GM12878 (cell line): ENCODE measurements at regions not wholly inside any gene's neighbourhood (a gene's known extent, or its start where the extent isn't known, plus 50 kb on each side); places are given as distances from the start of the nearest gene placed in this dataset.

ENCODE experiments used
- ATAC-seq: fragments of 200-7000 bp; cut with Tn5 transposase; 3 replicates; pipeline ENCODE4 v1.9.1; 2020; ENCODE audit warnings: mild to moderate bottlenecking, moderate library complexity
- BruUV-seq: library from RNA; stranded (reverse); fragments of 400-500 nt; replicated peaks from 2 replicates; lab custom pipeline; 2021; lab: Mats Ljungman, UMichigan
- CTCF ChIA-PET: fragments of 300-600 bp; sonication (Branson Sonifier 250); formaldehyde crosslinking; extraction: SDS; loops from one replicate; lab custom pipeline; 2021; ENCODE audit warnings: inconsistent platforms; lab: Yijun Ruan, JAX
- POLR2A ChIA-PET: fragments of 350-600 bp; formaldehyde crosslinking; extraction: SDS; loops from one replicate; lab custom pipeline; 2021; ENCODE audit warnings: inconsistent platforms; lab: Charles Lee
- RAD21 ChIA-PET: fragments of 300-600 bp; sonication (Branson Sonifier 250); formaldehyde crosslinking; loops from one replicate; lab custom pipeline; 2023; ENCODE audit warnings: antibody characterized with exemption; ENCODE audit not compliant: unreplicated experiment; lab: Charles Lee
- SMC1A ChIA-PET: fragments of 300-600 bp; sonication (Branson Sonifier 250); formaldehyde crosslinking; loops from one replicate; lab custom pipeline; 2023; ENCODE audit not compliant: unreplicated experiment, uncharacterized antibody; lab: Charles Lee
- DNase-seq: peaks from one replicate; pipeline ENCODE4 v3.0.0-alpha.2; 2011; ENCODE audit warnings: low read depth, low spot score
- FAIRE-seq: peaks from 3 replicates; lab custom pipeline; 2011; peaks lifted over from hg19 to GRCh38; lab: Jason Lieb, UNC
- H2AFZ ChIP-seq: 2 replicates; pipeline ENCODE4 v1.6.0; 2011; ENCODE audit warnings: low read depth, low read length, control low read depth; ENCODE audit not compliant: control insufficient read depth
- H3K27ac ChIP-seq: 2 replicates; pipeline ENCODE4 v1.5.1; 2011; ENCODE audit warnings: control low read depth; ENCODE audit not compliant: control insufficient read depth, insufficient read depth
- H3K27me3 ChIP-seq, 2 experiments: replicated peaks in 1 of 2; 2 replicates each; pipeline versions ENCODE4 v1.6.0 to v1.6.1; 2011; ENCODE audit warnings: low read length in 1 of 2; ENCODE audit not compliant: control insufficient read depth in 2 of 2, insufficient read depth in 2 of 2
- H3K36me3 ChIP-seq, 2 experiments: 2 replicates each; pipeline ENCODE4 v1.5.1; 2011; ENCODE audit warnings: low read length in 1 of 2; ENCODE audit not compliant: control insufficient read depth in 2 of 2, insufficient read depth in 2 of 2
- H3K4me1 ChIP-seq: 2 replicates; pipeline ENCODE4 v1.6.1; 2011; ENCODE audit warnings: mild to moderate bottlenecking, low read length, moderate library complexity, mixed read lengths; ENCODE audit not compliant: control insufficient read depth, insufficient read depth
- H3K4me2 ChIP-seq: 2 replicates; pipeline ENCODE4 v1.6.0; 2011; ENCODE audit warnings: control low read depth; ENCODE audit not compliant: control insufficient read depth, insufficient read depth
- H3K4me3 ChIP-seq: fragments of 200-600 bp; sonication (generic); 2 replicates; pipeline ENCODE4 v1.5.1; 2016
- H3K79me2 ChIP-seq: 2 replicates; pipeline ENCODE4 v1.6.0; 2011; ENCODE audit warnings: low read length; ENCODE audit not compliant: control insufficient read depth, insufficient read depth
- H3K9ac ChIP-seq: 2 replicates; pipeline ENCODE4 v1.8.0; 2011; ENCODE audit warnings: low read length, control low read depth, mixed read lengths; ENCODE audit not compliant: control insufficient read depth, insufficient read depth
- H3K9me3 ChIP-seq: replicated peaks from 3 replicates; pipeline ENCODE4 v1.5.1; 2011; ENCODE audit warnings: mild to moderate bottlenecking, low read length; ENCODE audit not compliant: control insufficient read depth, insufficient read depth
- H4K20me1 ChIP-seq: 2 replicates; pipeline ENCODE4 v1.6.0; 2011; ENCODE audit not compliant: control insufficient read depth, insufficient read depth
- BACH1 ChIP-seq: fragments of 450-650 bp; IDR thresholded peaks from 2 replicates; pipeline ENCODE4 v1.6.1; 2017; ENCODE audit warnings: mild to moderate bottlenecking, borderline replicate concordance
- BCL11A ChIP-seq: IDR thresholded peaks from 2 replicates; pipeline ENCODE4 v1.6.1; 2011; ENCODE audit warnings: low read depth, low read length
- CEBPB ChIP-seq, 2 experiments: fragments of 150-350 bp in 1 of 2; IDR thresholded peaks; 2 replicates each; pipeline ENCODE4 v1.6.1; 2012 to 2014; ENCODE audit warnings: low read depth in 2 of 2, low read length in 2 of 2, borderline replicate concordance in 1 of 2, inconsistent platforms in 1 of 2
- MTA3 ChIP-seq: IDR thresholded peaks from 2 replicates; pipeline ENCODE4 v1.6.1; 2012; ENCODE audit warnings: low read length, inconsistent platforms, borderline replicate concordance
- MYB ChIP-seq: fragments of 150-350 bp; IDR thresholded peaks from 2 replicates; pipeline ENCODE4 v1.6.1; 2014; ENCODE audit warnings: mild to moderate bottlenecking, low read depth, low read length, borderline replicate concordance
- NR2F1 ChIP-seq: fragments of 450-650 bp; conservative IDR thresholded peaks from 2 replicates; pipeline ENCODE4 v1.6.1; 2017; ENCODE audit warnings: mild to moderate bottlenecking
- PAX8 ChIP-seq: fragments of 450-650 bp; IDR thresholded peaks from 2 replicates; pipeline ENCODE4 v1.6.1; 2017; ENCODE audit warnings: mild to moderate bottlenecking, moderate library complexity
- PML ChIP-seq: IDR thresholded peaks from 2 replicates; pipeline ENCODE4 v1.6.1; 2012; ENCODE audit warnings: low read length, inconsistent platforms
- POLR2AphosphoS2 ChIP-seq: IDR thresholded peaks from 2 replicates; pipeline ENCODE4 v1.6.1; 2011; ENCODE audit warnings: low read depth, mild to moderate bottlenecking, low read length, improper control_type of control experiment, moderate library complexity
- RELA ChIP-seq: fragments of 450-650 bp; IDR thresholded peaks from 2 replicates; pipeline ENCODE4 v1.8.0; 2014; ENCODE audit warnings: borderline replicate concordance; ENCODE audit not compliant: partially characterized antibody
- SMC3 ChIP-seq: IDR thresholded peaks from 2 replicates; pipeline ENCODE4 v1.6.1; 2011; ENCODE audit warnings: low read length, improper control_type of control experiment, borderline replicate concordance
- TAF1 ChIP-seq: IDR thresholded peaks from 2 replicates; pipeline ENCODE4 v1.6.1; 2011; ENCODE audit warnings: mild to moderate bottlenecking, low read depth, low read length, borderline replicate concordance
- ZNF24 ChIP-seq: fragments of 450-650 bp; IDR thresholded peaks from 2 replicates; pipeline ENCODE4 v1.6.1; 2017; ENCODE audit warnings: antibody characterized with exemption, mild to moderate bottlenecking
- ZNF622 ChIP-seq: fragments of 450-650 bp; IDR thresholded peaks from 2 replicates; pipeline ENCODE4 v1.6.1; 2017; ENCODE audit warnings: mild to moderate bottlenecking, inconsistent platforms
- WGBS: methylation state at CpG from one replicate; pipeline ENCODE4 v1.1.6; 2016; ENCODE audit warnings: low lambda C conversion rate; ENCODE audit not compliant: insufficient replicate concordance, insufficient coverage; ENCODE audit errors: missing lambda C conversion rate; 5-methylcytosine and 5-hydroxymethylcytosine counted together
- in situ Hi-C: fragments of 300-500 bp; cut with MboI; formaldehyde crosslinking; loops from 9 replicates; pipeline ENCODE4 v1.14.3; 2018; ENCODE audit warnings: mixed read lengths
- intact Hi-C: fragments of 100-400 bp; cut with micrococcal nuclease; formaldehyde crosslinking; loops from one replicate; pipeline ENCODE4 v1.14.2; 2022; ENCODE audit not compliant: unreplicated experiment
- TF ChIP-seq, protein P1 (sequence below), 3 experiments: IDR thresholded peaks in 2 of 3; conservative IDR thresholded peaks in 1 of 3; 2 replicates each; pipeline ENCODE4 v1.5.1; 2011; ENCODE audit warnings: low read depth in 3 of 3, low read length in 3 of 3, mild to moderate bottlenecking in 3 of 3, control low read depth in 2 of 3, moderate library complexity in 2 of 3, inconsistent platforms in 1 of 3, mixed read lengths in 1 of 3; ENCODE audit not compliant: control insufficient read depth in 2 of 3, insufficient read depth in 1 of 3; ENCODE audit errors: extremely low read depth in 1 of 3
- TF ChIP-seq, protein P2 (sequence below): IDR thresholded peaks from 2 replicates; pipeline ENCODE4 v1.6.1; 2012; ENCODE audit warnings: low read depth, low read length, improper control_type of control experiment

DNA sequence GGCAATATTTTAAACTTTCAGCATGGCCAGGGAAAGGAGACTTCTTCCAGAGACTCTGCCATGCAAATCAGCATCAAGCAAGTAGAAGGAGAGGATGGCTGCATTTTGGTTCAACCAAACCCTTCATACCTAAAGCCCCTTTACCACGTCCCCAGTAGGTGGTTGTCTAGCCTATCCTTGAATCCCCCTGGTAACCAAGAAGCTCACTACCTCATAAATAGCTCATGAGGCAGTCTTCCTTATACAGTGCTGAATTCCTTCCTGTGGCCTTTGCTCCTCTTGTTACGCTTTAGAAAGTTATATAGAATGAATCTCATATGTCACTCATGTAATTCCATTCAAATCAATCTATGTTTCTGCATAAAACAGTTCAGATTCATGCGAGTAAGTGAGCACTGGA, 289.5 kb upstream of the SLC30A5 start:
- Histone ChIP-seq H2AFZ (no peak overlapping the region), H3K79me2 (no peaks in the 10 kb centered on the region), H3K4me1 (no peaks in the 10 kb centered on the region), H3K9ac (no peak overlapping the region), H4K20me1 (no peaks in the 10 kb centered on the region), H3K27me3 (no peaks in the 10 kb centered on the region; a peak in 1 of 4 replicates), H3K4me2 (no peak overlapping the region), H3K4me3 (no peak overlapping the region), H3K27ac (no peak overlapping the region), H3K36me3 (no peaks in the 10 kb centered on the region), H3K9me3 (no peaks in the 10 kb centered on the region)
- ChIA-PET SMC1A (interaction anchor here (0.5 to 1.1 kb wide), 2 partner anchors 13 to 333 kb away, joined by 3 read pairs; no protein-coding TSS in a partner anchor), RAD21 (no interaction called here), CTCF (interaction anchor here (1.1 kb wide), 1 partner anchor 518 kb away, joined by 4 read pairs; no protein-coding TSS in a partner anchor), POLR2A (interaction anchor here (0.5 kb wide), 1 partner anchor 1032 kb away, joined by 3 read pairs; no protein-coding TSS in a partner anchor)
- BruUV-seq, result no TSS peak
- in situ Hi-C loops (no loop called here), intact Hi-C loops (no loop called here)
- TF ChIP-seq ZNF24, result no peak
- TF ChIP-seq MYB, result no peak
- no peak for TF ChIP-seq SMC3
- no peak for TF ChIP-seq CEBPB (IDR thresholded peaks at IDR 0.05; ENCODE audit: borderline replicate concordance in 1 of 2, low read depth in 2 of 2, low read length in 2 of 2)
- no peak for TF ChIP-seq POLR2AphosphoS2
- no peak for TF ChIP-seq PAX8
- TF ChIP-seq BCL11A, result no peak
- TF ChIP-seq, protein P1, sequence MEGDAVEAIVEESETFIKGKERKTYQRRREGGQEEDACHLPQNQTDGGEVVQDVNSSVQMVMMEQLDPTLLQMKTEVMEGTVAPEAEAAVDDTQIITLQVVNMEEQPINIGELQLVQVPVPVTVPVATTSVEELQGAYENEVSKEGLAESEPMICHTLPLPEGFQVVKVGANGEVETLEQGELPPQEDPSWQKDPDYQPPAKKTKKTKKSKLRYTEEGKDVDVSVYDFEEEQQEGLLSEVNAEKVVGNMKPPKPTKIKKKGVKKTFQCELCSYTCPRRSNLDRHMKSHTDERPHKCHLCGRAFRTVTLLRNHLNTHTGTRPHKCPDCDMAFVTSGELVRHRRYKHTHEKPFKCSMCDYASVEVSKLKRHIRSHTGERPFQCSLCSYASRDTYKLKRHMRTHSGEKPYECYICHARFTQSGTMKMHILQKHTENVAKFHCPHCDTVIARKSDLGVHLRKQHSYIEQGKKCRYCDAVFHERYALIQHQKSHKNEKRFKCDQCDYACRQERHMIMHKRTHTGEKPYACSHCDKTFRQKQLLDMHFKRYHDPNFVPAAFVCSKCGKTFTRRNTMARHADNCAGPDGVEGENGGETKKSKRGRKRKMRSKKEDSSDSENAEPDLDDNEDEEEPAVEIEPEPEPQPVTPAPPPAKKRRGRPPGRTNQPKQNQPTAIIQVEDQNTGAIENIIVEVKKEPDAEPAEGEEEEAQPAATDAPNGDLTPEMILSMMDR (IDR thresholded peaks at IDR 0.05 in 2 of 3, conservative IDR thresholded peaks at IDR 0.05 in 1 of 3; ENCODE audit: control insufficient read depth in 2 of 3, extremely low read depth in 1 of 3, insufficient read depth in 1 of 3, low read depth in 3 of 3, low read length in 3 of 3), result no peak
- TF ChIP-seq MTA3, result no peak
- TF ChIP-seq NR2F1, result no peak
- no peak for TF ChIP-seq TAF1
- TF ChIP-seq BACH1, result no peak
- TF ChIP-seq, protein P2, sequence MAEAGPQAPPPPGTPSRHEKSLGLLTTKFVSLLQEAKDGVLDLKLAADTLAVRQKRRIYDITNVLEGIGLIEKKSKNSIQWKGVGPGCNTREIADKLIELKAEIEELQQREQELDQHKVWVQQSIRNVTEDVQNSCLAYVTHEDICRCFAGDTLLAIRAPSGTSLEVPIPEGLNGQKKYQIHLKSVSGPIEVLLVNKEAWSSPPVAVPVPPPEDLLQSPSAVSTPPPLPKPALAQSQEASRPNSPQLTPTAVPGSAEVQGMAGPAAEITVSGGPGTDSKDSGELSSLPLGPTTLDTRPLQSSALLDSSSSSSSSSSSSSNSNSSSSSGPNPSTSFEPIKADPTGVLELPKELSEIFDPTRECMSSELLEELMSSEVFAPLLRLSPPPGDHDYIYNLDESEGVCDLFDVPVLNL, result no peak
- no peak for TF ChIP-seq ZNF622
- TF ChIP-seq RELA, result no peak
- no peak for TF ChIP-seq PML
- 12% methylated on average over 3 of the region's 3 CpGs for WGBS
- no peak for FAIRE-seq
- no peak for ATAC-seq
- no peak for DNase-seq
